ENCODE measurements at regions not wholly inside any gene's neighbourhood (a gene's known extent, or its start where the extent isn't known, plus 50 kb on each side); places are given as distances from the start of the nearest gene placed in this dataset.
"Not testable (repeated sequence)": the region's sequence is repeated elsewhere in the genome, so short reads cannot be mapped to it uniquely, and the experiment has no call there.

DNA sequence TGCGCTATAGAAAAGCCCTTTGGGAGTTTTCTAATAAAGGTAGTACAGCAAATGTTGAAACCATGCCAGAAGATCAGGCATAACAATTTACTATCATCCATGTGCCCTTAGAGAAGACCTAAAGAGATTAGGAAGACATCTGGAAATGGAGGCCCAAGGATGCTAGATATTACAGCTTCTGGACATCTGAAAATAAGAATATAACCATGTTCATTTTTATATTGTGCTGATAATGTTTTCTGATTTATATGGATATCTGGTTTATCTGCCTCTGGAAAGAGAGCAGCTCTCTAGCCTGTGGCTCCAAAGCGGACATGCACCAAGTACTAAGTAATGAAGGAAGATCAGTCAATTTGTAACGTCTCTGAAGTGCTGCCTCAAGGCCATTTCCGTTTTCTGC, 478.0 kb upstream of the DDX18 start:
- no peak overlapping the region for H3K27ac ChIP-seq (ENCODE audit: low read depth, low read length)
- TF ChIP-seq, protein P1, sequence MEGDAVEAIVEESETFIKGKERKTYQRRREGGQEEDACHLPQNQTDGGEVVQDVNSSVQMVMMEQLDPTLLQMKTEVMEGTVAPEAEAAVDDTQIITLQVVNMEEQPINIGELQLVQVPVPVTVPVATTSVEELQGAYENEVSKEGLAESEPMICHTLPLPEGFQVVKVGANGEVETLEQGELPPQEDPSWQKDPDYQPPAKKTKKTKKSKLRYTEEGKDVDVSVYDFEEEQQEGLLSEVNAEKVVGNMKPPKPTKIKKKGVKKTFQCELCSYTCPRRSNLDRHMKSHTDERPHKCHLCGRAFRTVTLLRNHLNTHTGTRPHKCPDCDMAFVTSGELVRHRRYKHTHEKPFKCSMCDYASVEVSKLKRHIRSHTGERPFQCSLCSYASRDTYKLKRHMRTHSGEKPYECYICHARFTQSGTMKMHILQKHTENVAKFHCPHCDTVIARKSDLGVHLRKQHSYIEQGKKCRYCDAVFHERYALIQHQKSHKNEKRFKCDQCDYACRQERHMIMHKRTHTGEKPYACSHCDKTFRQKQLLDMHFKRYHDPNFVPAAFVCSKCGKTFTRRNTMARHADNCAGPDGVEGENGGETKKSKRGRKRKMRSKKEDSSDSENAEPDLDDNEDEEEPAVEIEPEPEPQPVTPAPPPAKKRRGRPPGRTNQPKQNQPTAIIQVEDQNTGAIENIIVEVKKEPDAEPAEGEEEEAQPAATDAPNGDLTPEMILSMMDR (IDR thresholded peaks at IDR 0.05; ENCODE audit: low read depth, low read length): no peak
- no peaks in the 10 kb centered on the region for H3K27me3 ChIP-seq (ENCODE audit: control insufficient read depth, insufficient read depth, low read length)
- peaks cover 4% of the 10 kb centered on the region for H3K9me3 ChIP-seq (ENCODE audit: control insufficient read depth, insufficient read depth, low read length)
- no peak overlapping the region for H3K4me3 ChIP-seq (ENCODE audit: low read depth, low read length)
- POLR2A ChIA-PET: no interaction called here
- DNase-seq (ENCODE audit: low read depth, low spot score): no peak
- CTCF ChIA-PET: no interaction called here

DNA sequence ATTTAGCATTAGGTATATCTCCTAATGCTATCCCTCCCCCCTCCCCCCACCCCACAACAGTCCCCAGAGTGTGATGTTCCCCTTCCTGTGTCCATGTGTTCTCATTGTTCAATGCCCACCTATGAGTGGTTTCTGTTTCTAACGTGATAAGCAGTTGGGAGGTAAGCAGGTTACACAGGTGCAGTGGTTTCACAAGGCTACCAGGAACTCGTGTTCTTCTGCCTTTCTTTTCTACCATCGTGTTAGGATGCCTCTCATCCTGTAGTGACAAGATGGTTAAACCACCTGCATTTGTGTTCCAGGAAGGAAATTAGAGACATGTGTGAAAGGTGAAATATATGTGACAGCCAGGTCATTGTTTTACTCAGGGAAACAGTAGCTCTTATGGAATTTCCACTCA, 476.5 kb upstream of the DDX18 start:
- CTCF ChIA-PET; H3K27ac ChIP-seq (ENCODE audit: low read depth, low read length); H3K27me3 ChIP-seq (ENCODE audit: control insufficient read depth, insufficient read depth, low read length); POLR2A ChIA-PET; H3K9me3 ChIP-seq (ENCODE audit: control insufficient read depth, insufficient read depth, low read length); H3K4me3 ChIP-seq (ENCODE audit: low read depth, low read length); DNase-seq (ENCODE audit: low read depth, low spot score): not testable (repeated sequence)

DNA sequence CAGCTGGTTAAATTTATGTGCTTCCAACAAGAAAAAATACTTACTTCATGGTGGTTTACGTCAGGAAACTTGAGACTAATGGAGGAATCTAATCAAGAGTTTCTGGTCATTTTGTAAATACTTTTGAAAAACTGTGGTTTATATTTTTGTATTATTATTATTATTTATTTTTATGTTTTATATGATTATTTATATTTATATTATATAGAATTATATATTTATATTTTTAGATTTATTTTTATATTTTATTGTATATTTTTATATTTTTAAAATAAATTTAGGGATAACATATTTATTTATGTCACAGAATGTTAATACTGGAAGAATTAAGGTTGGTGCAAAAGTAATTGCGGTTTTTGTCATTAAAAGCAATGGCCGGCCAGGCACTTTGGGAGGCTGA, 474.5 kb upstream of the DDX18 start:
- TF ChIP-seq, protein P1 (IDR thresholded peaks at IDR 0.05; ENCODE audit: low read depth, low read length): no peak
- no peak overlapping the region for H3K4me3 ChIP-seq (ENCODE audit: low read depth, low read length)
- ChIA-PET POLR2A (no interaction called here), CTCF (no interaction called here)
- peaks cover 7% of the 10 kb centered on the region for H3K9me3 ChIP-seq (ENCODE audit: control insufficient read depth, insufficient read depth, low read length)
- no peak for DNase-seq (ENCODE audit: low read depth, low spot score)
- H3K27me3 ChIP-seq (ENCODE audit: control insufficient read depth, insufficient read depth, low read length): no peaks in the 10 kb centered on the region
- H3K27ac ChIP-seq (ENCODE audit: low read depth, low read length): no peak overlapping the region

DNA sequence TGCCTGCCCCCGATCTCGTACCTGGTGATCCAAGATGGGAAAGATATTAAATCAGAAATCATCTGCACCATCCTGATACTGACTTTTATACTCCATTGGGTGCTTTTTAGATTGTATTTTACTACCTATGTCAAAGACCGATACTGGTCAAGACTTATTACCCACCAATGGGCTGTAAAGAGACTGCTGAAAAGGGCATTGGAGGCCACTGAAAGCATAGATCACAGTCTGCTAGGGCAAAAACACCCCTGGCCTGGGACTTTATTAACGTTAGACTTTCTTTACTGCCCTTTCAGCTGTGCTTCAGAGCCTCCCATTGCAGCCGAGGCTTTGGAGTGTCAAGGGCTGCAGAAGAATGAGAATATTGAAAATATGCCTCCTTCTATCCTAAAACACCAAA, 472.8 kb upstream of the DDX18 start:
- Histone ChIP-seq H3K9me3 (ENCODE audit: control insufficient read depth, insufficient read depth, low read length) (peaks cover 7% of the 10 kb centered on the region; the same call in 1 of the 2 replicates), H3K27ac (ENCODE audit: low read depth, low read length) (no peak overlapping the region), H3K27me3 (ENCODE audit: control insufficient read depth, insufficient read depth, low read length) (no peaks in the 10 kb centered on the region), H3K4me3 (ENCODE audit: low read depth, low read length) (no peak overlapping the region)
- DNase-seq (ENCODE audit: low read depth, low spot score): no peak
- POLR2A ChIA-PET: no interaction called here
- TF ChIP-seq, protein P1 (IDR thresholded peaks at IDR 0.05; ENCODE audit: low read depth, low read length): no peak
- CTCF ChIA-PET: no interaction called here

DNA sequence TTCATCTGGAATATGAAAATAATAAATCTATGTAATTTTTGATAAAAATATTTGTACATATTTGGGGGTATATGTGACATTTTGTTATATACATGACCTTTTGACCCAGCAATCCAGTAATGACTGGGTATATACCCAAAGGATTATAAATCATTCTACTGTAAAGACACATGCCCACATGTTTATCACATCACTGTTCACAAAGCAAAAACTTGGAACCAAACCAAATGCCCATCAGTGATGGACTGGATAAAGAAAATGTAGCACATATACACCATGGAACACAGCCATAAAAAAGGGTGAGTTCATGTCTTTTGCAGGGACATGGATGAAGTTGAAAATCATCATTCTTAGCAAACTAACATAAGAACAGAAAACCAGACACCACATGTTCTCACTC, 472.1 kb upstream of the DDX18 start:
- Histone ChIP-seq H3K9me3 (ENCODE audit: control insufficient read depth, insufficient read depth, low read length) (peaks cover 7% of the 10 kb centered on the region; the same call in 1 of the 2 replicates), H3K27me3 (ENCODE audit: control insufficient read depth, insufficient read depth, low read length) (no peaks in the 10 kb centered on the region), H3K27ac (ENCODE audit: low read depth, low read length) (no peak overlapping the region), H3K4me3 (ENCODE audit: low read depth, low read length) (no peak overlapping the region)
- CTCF ChIA-PET: no interaction called here
- POLR2A ChIA-PET: no interaction called here
- TF ChIP-seq, protein P1 (IDR thresholded peaks at IDR 0.05; ENCODE audit: low read depth, low read length): no peak
- no peak for DNase-seq (ENCODE audit: low read depth, low spot score)

DNA sequence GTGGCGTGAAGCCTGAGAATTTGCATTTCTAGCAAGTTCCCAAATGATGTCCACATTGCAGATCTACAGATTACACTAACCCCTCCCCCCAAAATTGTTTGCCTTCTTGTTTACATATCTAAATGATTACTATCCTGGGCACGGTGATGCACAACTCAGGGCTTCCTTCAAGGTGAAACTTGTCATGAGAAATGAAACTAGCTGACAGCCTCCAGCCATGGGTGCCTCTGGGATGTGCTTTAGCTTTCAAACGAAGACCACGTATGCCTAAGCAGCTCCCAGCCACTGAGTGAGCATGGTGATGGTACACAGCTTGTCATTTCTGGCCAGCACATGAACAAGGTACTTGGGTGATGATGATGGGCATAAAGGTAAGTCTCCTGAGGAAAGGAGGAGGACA, 464.8 kb upstream of the DDX18 start:
- Histone ChIP-seq H3K27ac (ENCODE audit: low read depth, low read length) (no peak overlapping the region), H3K9me3 (ENCODE audit: control insufficient read depth, insufficient read depth, low read length) (peaks cover 5% of the 10 kb centered on the region), H3K4me3 (ENCODE audit: low read depth, low read length) (no peak overlapping the region), H3K27me3 (ENCODE audit: control insufficient read depth, insufficient read depth, low read length) (no peaks in the 10 kb centered on the region)
- no peak for DNase-seq (ENCODE audit: low read depth, low spot score)
- ChIA-PET POLR2A (no interaction called here), CTCF (no interaction called here)
- TF ChIP-seq, protein P1 (IDR thresholded peaks at IDR 0.05; ENCODE audit: low read depth, low read length): no peak

Measured in AG04450 (cell line).